Esophagus muscularis mucosa (tissue), 4 donors: ENCODE measurements at regions not wholly inside any gene's neighbourhood (a gene's known extent, or its start where the extent isn't known, plus 50 kb on each side); places are given as distances from the start of the nearest gene placed in this dataset.

ENCODE experiments used
- DNase-seq: peaks from one replicate; pipeline ENCODE4 v3.0.0-alpha.2; 2017; ENCODE audit errors: extremely low spot score
- H3K27ac ChIP-seq, 4 donors: fragments of 200-600 bp; sonication (generic); replicated peaks in 1 of 4; 1 replicate in 3 of 4; 2 replicates in 1 of 4; pipeline ENCODE4 v1.5.1; 2016 to 2019; ENCODE audit warnings: mild to moderate bottlenecking in 1 of 4
- H3K27me3 ChIP-seq, 4 donors: fragments of 200-600 bp; sonication (generic); one replicate each; pipeline versions ENCODE4 v1.5.1 to v1.6.0; 2016 to 2019
- H3K36me3 ChIP-seq, 4 donors: fragments of 200-600 bp; sonication (generic); one replicate each; pipeline ENCODE4 v1.5.1; 2016 to 2019
- H3K4me1 ChIP-seq, 4 donors: fragments of 200-600 bp; sonication (generic); one replicate each; pipeline ENCODE4 v1.5.1; 2016 to 2019
- H3K4me3 ChIP-seq, 4 donors: fragments of 200-600 bp; sonication (generic); 1 replicate in 2 of 4; 2 replicates in 2 of 4; pipeline ENCODE4 v1.5.1; 2016 to 2019; ENCODE audit warnings: mild to moderate bottlenecking in 4 of 4, moderate library complexity in 1 of 4
- H3K9me3 ChIP-seq, 4 donors: fragments of 200-600 bp; sonication (generic); 1 replicate in 3 of 4; 2 replicates in 1 of 4; pipeline ENCODE4 v1.5.1; 2016 to 2019
- CTCF ChIP-seq, 3 experiments: fragments of 200-600 bp in 2 of 3; fragments of 450-650 bp in 1 of 3; sonication (generic) in 2 of 3; IDR thresholded peaks; one replicate each; pipeline ENCODE4 v1.5.1; 2017 to 2019; ENCODE audit warnings: antibody characterized with exemption in 3 of 3, mild to moderate bottlenecking in 2 of 3, moderate library complexity in 1 of 3
- EP300 ChIP-seq: sonication (generic); formaldehyde crosslinking; IDR thresholded peaks from one replicate; pipeline ENCODE4 v1.6.1; 2017; ENCODE audit warnings: antibody characterized with exemption
- POLR2A ChIP-seq: fragments of 450-650 bp; IDR thresholded peaks from one replicate; pipeline ENCODE4 v1.6.1; 2017; ENCODE audit warnings: antibody characterized with exemption, moderate library complexity, mild to moderate bottlenecking, low read depth
- POLR2AphosphoS5 ChIP-seq, 2 donors: sonication (generic); formaldehyde crosslinking; IDR thresholded peaks; one replicate each; pipeline ENCODE4 v1.6.1; 2017; ENCODE audit warnings: antibody characterized with exemption in 2 of 2
- WGBS: methylation state at CpG from one replicate; pipeline ENCODE4 v1.1.5; 2018; 5-methylcytosine and 5-hydroxymethylcytosine counted together
- intact Hi-C: fragments of 100-400 bp; cut with DNase I; formaldehyde crosslinking; loops from one replicate; pipeline ENCODE4 v1.15.1; 2023

GRCh38 chr2:36262581-36262980 lies 93.0 kb upstream of the CRIM1 start:
- H3K4me3 ChIP-seq: no peak overlapping the region
- H3K27me3 ChIP-seq: no peaks in the 10 kb centered on the region
- intact Hi-C loops: no loop called here
- H3K36me3 ChIP-seq: no peaks in the 10 kb centered on the region
- peaks cover 0 to 6% (median 2%) of the 10 kb centered on the region in 4 donors for H3K9me3 ChIP-seq
- no peak overlapping the region for H3K27ac ChIP-seq
- WGBS: 73% methylated on average over 1 of the region's 1 CpG
- no peaks in the 10 kb centered on the region for H3K4me1 ChIP-seq
- TF ChIP-seq EP300: no peak
- no peak for TF ChIP-seq POLR2AphosphoS5 (IDR thresholded peaks at IDR 0.05)
- TF ChIP-seq POLR2A: no peak
- no peak for TF ChIP-seq CTCF (IDR thresholded peaks at IDR 0.05)
- no peak for DNase-seq

- WGBS: 37% methylated on average over 3 of the region's 3 CpGs
- no peaks in the 10 kb centered on the region for H3K36me3 ChIP-seq
- no peak overlapping the region for H3K27ac ChIP-seq
- no peak for TF ChIP-seq POLR2A
- no peak for TF ChIP-seq EP300
- no peak for TF ChIP-seq POLR2AphosphoS5 (IDR thresholded peaks at IDR 0.05)
- TF ChIP-seq CTCF (IDR thresholded peaks at IDR 0.05): no peak
- H3K27me3 ChIP-seq: no peaks in the 10 kb centered on the region
- no peaks in the 10 kb centered on the region for H3K9me3 ChIP-seq
- H3K4me1 ChIP-seq: no peaks in the 10 kb centered on the region
- intact Hi-C loops: no loop called here
- no peak overlapping the region for H3K4me3 ChIP-seq
- DNase-seq: no peak
These were observed 99.7 kb upstream of the CRIM1 start for GRCh38 chr2:36255863-36256262.

- H3K27ac ChIP-seq: no peak overlapping the region
- intact Hi-C loops: no loop called here
- no peaks in the 10 kb centered on the region for H3K9me3 ChIP-seq
- no peak for DNase-seq
- H3K27me3 ChIP-seq: no peaks in the 10 kb centered on the region
- TF ChIP-seq CTCF (IDR thresholded peaks at IDR 0.05) (no peak), EP300 (no peak), POLR2A (no peak), POLR2AphosphoS5 (IDR thresholded peaks at IDR 0.05) (no peak)
- no peaks in the 10 kb centered on the region for H3K36me3 ChIP-seq
- H3K4me1 ChIP-seq: no peaks in the 10 kb centered on the region
- 90% methylated on average over 5 of the region's 5 CpGs for WGBS
- no peak overlapping the region for H3K4me3 ChIP-seq
These were observed 102.5 kb upstream of the CRIM1 start for GRCh38 chr2:36253086-36253485.

- Histone ChIP-seq H3K27me3 (no peaks in the 10 kb centered on the region), H3K4me3 (no peak overlapping the region), H3K27ac (no peak overlapping the region), H3K9me3 (no peaks in the 10 kb centered on the region), H3K36me3 (no peaks in the 10 kb centered on the region), H3K4me1 (peaks cover 0 to 10% (median 3%) of the 10 kb centered on the region in 4 donors)
- no peak for TF ChIP-seq POLR2AphosphoS5 (IDR thresholded peaks at IDR 0.05)
- no peak for TF ChIP-seq POLR2A
- TF ChIP-seq EP300: no peak
- no peak for TF ChIP-seq CTCF (IDR thresholded peaks at IDR 0.05)
- DNase-seq: no peak
- WGBS: 59% methylated on average over 2 of the region's 2 CpGs
- intact Hi-C loops: no loop called here
These were observed 109.1 kb upstream of the CRIM1 start for GRCh38 chr2:36246320-36246990.

GRCh38 chr2:36245651-36246050 lies 109.9 kb upstream of the CRIM1 start:
- H3K4me3 ChIP-seq: no peak overlapping the region
- DNase-seq: no peak
- H3K27ac ChIP-seq: no peak overlapping the region
- peaks cover 0 to 11% (median 7%) of the 10 kb centered on the region in 4 donors for H3K4me1 ChIP-seq
- WGBS: 64% methylated on average over 2 of the region's 2 CpGs
- H3K27me3 ChIP-seq: no peaks in the 10 kb centered on the region
- no peaks in the 10 kb centered on the region for H3K9me3 ChIP-seq
- intact Hi-C loops: no loop called here
- H3K36me3 ChIP-seq: no peaks in the 10 kb centered on the region
- TF ChIP-seq EP300 (no peak), CTCF (IDR thresholded peaks at IDR 0.05) (no peak), POLR2A (no peak), POLR2AphosphoS5 (IDR thresholded peaks at IDR 0.05) (no peak)
